K562 (cell line): ENCODE measurements at regions not wholly inside any gene's neighbourhood (a gene's known extent, or its start where the extent isn't known, plus 50 kb on each side); places are given as distances from the start of the nearest gene placed in this dataset.

Experiments used
- ATAC-seq: fragments of 200-7000 bp; cut with Tn5 transposase; 3 replicates; pipeline ENCODE4 v1.9.1; 2020; ENCODE audit warnings: moderate library complexity
- BruUV-seq: library from RNA; stranded (reverse); fragments of 400-500 nt; replicated peaks from 2 replicates; lab custom pipeline; 2021; lab: Mats Ljungman, UMichigan
- CTCF ChIA-PET: fragments of 300-600 bp; formaldehyde crosslinking; extraction: SDS; loops from one replicate; lab custom pipeline; 2021; ENCODE audit warnings: low intra/inter-chr PET ratio; lab: Yijun Ruan, JAX
- POLR2A ChIA-PET: fragments of 300-600, 350-650 bp; sonication (Branson Sonifier 250); formaldehyde crosslinking; extraction: SDS; loops from one replicate; lab custom pipeline; 2021; ENCODE audit warnings: antibody characterized with exemption, inconsistent platforms; lab: Yijun Ruan, JAX
- DNase-seq, 4 experiments: peaks; one replicate each; pipeline versions ENCODE4 v3.0.0 to v3.0.0-alpha.2; 2011 to 2018; ENCODE audit warnings: low spot score in 3 of 4, mixed read lengths in 3 of 4; ENCODE audit errors: extremely low read depth in 1 of 4
- FAIRE-seq: peaks from 2 replicates; lab custom pipeline; 2011; peaks lifted over from hg19 to GRCh38; lab: Jason Lieb, UNC
- H2AFZ ChIP-seq: 2 replicates; pipeline ENCODE4 v1.6.0; 2011; ENCODE audit warnings: low read depth, low read length, control low read depth, inconsistent platforms
- H3K27ac ChIP-seq: fragments of 200-600 bp; 3 replicates; pipeline ENCODE4 v1.8.0; 2011; ENCODE audit warnings: low read depth, mild to moderate bottlenecking, control low read depth, inconsistent platforms, low read length, moderate library complexity, mixed read lengths; ENCODE audit errors: extremely low read depth
- H3K27me3 ChIP-seq, 2 experiments: fragments of 300-600 bp in 1 of 2; 2 replicates in 1 of 2; 3 replicates in 1 of 2; pipeline versions ENCODE4 v1.6.0 to v1.8.0; 2011; ENCODE audit warnings: inconsistent platforms in 2 of 2, low read length in 2 of 2, mild to moderate bottlenecking in 1 of 2, mixed read lengths in 1 of 2, moderate library complexity in 1 of 2; ENCODE audit not compliant: control insufficient read depth in 2 of 2, insufficient read depth in 2 of 2
- H3K36me3 ChIP-seq: fragments of 300-600 bp; 3 replicates; pipeline ENCODE4 v1.8.0; 2011; ENCODE audit warnings: mild to moderate bottlenecking, low read length, inconsistent platforms; ENCODE audit not compliant: control insufficient read depth, insufficient read depth
- H3K4me1 ChIP-seq, 2 experiments: fragments of 200-600 bp in 1 of 2; replicated peaks in 1 of 2; 2 replicates in 1 of 2; 3 replicates in 1 of 2; pipeline versions ENCODE4 v1.5.1 to v1.8.0; 2011; ENCODE audit warnings: inconsistent platforms in 2 of 2, low read length in 2 of 2, mild to moderate bottlenecking in 1 of 2, mixed read lengths in 1 of 2, moderate library complexity in 1 of 2; ENCODE audit not compliant: control insufficient read depth in 2 of 2, insufficient read depth in 2 of 2
- H3K4me2 ChIP-seq: 2 replicates; pipeline ENCODE4 v1.6.1; 2011; ENCODE audit warnings: low read length, control low read depth, inconsistent platforms, mixed read lengths; ENCODE audit not compliant: insufficient read depth
- H3K4me3 ChIP-seq: fragments of 200-600 bp; sonication (generic), shearing (Covaris generic); 2 replicates; pipeline ENCODE4 v1.5.1; 2016; ENCODE audit warnings: control low read depth, inconsistent platforms
- H3K79me2 ChIP-seq: fragments of 200-600 bp; 3 replicates; pipeline ENCODE4 v1.8.0; 2011; ENCODE audit warnings: low read length, inconsistent platforms; ENCODE audit not compliant: control insufficient read depth, insufficient read depth
- H3K9ac ChIP-seq, 2 experiments: 2 replicates each; pipeline versions ENCODE4 v1.6.0 to v1.6.1; 2011; ENCODE audit warnings: low read depth in 2 of 2, low read length in 2 of 2, control low read depth in 1 of 2, inconsistent platforms in 1 of 2, mild to moderate bottlenecking in 1 of 2, mixed read lengths in 1 of 2; ENCODE audit not compliant: insufficient read depth in 1 of 2
- H3K9me1 ChIP-seq: one replicate; pipeline ENCODE4 v1.6.0; 2011; ENCODE audit warnings: inconsistent platforms, mild to moderate bottlenecking, low read length, moderate library complexity; ENCODE audit not compliant: control insufficient read depth, insufficient read depth
- H3K9me3 ChIP-seq: replicated peaks from 2 replicates; pipeline ENCODE4 v1.5.1; 2011; ENCODE audit warnings: low read depth, low read length, inconsistent platforms; ENCODE audit not compliant: control insufficient read depth, insufficient read depth
- H4K20me1 ChIP-seq: replicated peaks from 2 replicates; pipeline ENCODE4 v1.6.1; 2011; ENCODE audit warnings: low read length, inconsistent platforms, mixed read lengths; ENCODE audit not compliant: control insufficient read depth, insufficient read depth
- ADNP ChIP-seq: fragments of 200-800 bp; sonication (Bioruptor generic); IDR thresholded peaks from 2 replicates; pipeline ENCODE4 v1.6.1; 2016; ENCODE audit warnings: missing genetic modification characterization, missing compliant biosample characterization
- BCL6 ChIP-seq: fragments of 250-450 bp; sonication (Bioruptor Pico); IDR thresholded peaks from 2 replicates; pipeline ENCODE4 v1.4.0; 2020
- FOXJ2 ChIP-seq: fragments of 200-800 bp; sonication (Bioruptor generic); IDR thresholded peaks from 2 replicates; pipeline ENCODE4 v1.6.1; 2016; ENCODE audit warnings: missing genetic modification characterization, missing compliant biosample characterization
- HDGF ChIP-seq: fragments of 450-650 bp; IDR thresholded peaks from 2 replicates; pipeline ENCODE4 v1.6.1; 2016
- HMG20B ChIP-seq: fragments of 250-450 bp; sonication (Bioruptor Pico); IDR thresholded peaks from 2 replicates; pipeline ENCODE4 v1.5.0; 2021; ENCODE audit warnings: mild to moderate bottlenecking
- ILK ChIP-seq: fragments of 450-650 bp; IDR thresholded peaks from 2 replicates; pipeline ENCODE4 v1.6.1; 2016; ENCODE audit warnings: missing genetic modification characterization, low read depth, mild to moderate bottlenecking, missing compliant biosample characterization, moderate library complexity, borderline replicate concordance
- KAT2B ChIP-seq: IDR thresholded peaks from one replicate; pipeline ENCODE4 v1.6.1; 2012; ENCODE audit warnings: low read depth, mild to moderate bottlenecking, control low read depth, inconsistent platforms, low read length, moderate library complexity
- KAT7 ChIP-seq: sonication (generic); formaldehyde crosslinking; IDR thresholded peaks from 2 replicates; pipeline ENCODE4 v1.8.0; 2022; ENCODE audit warnings: missing genetic modification reagents, mild to moderate bottlenecking, borderline replicate concordance
- MCM3 ChIP-seq: fragments of 450-650 bp; IDR thresholded peaks from 2 replicates; pipeline ENCODE4 v1.6.1; 2016
- MXI1 ChIP-seq: IDR thresholded peaks from 2 replicates; pipeline ENCODE4 v1.6.1; 2011; ENCODE audit warnings: low read depth, mild to moderate bottlenecking, improper control_type of control experiment, low read length
- MYBL2 ChIP-seq, 2 experiments: fragments of 450-650 bp in 1 of 2; sonication (generic) in 1 of 2; formaldehyde crosslinking in 1 of 2; IDR thresholded peaks; 2 replicates each; pipeline versions ENCODE4 v1.6.1 to v1.8.1; 2017 to 2022; ENCODE audit warnings: borderline replicate concordance in 1 of 2, inconsistent platforms in 1 of 2, low read depth in 1 of 2, mild to moderate bottlenecking in 1 of 2, missing genetic modification reagents in 1 of 2, moderate library complexity in 1 of 2
- NFRKB ChIP-seq: fragments of 450-650 bp; IDR thresholded peaks from 2 replicates; pipeline ENCODE4 v1.6.1; 2016; ENCODE audit warnings: low read depth
- ZBTB49 ChIP-seq: sonication (generic); formaldehyde crosslinking; IDR thresholded peaks from 2 replicates; pipeline ENCODE4 v1.8.0; 2022; ENCODE audit warnings: missing genetic modification reagents, mild to moderate bottlenecking, borderline replicate concordance
- ZNF197 ChIP-seq: fragments of 200-800 bp; sonication (Bioruptor generic); IDR thresholded peaks from 2 replicates; pipeline ENCODE4 v1.6.1; 2016; ENCODE audit warnings: low read depth, missing genetic modification characterization, missing compliant biosample characterization
- ZNF316 ChIP-seq: fragments of 450-650 bp; IDR thresholded peaks from 2 replicates; pipeline ENCODE4 v1.6.1; 2016
- ZNF707 ChIP-seq: fragments of 250-450 bp; sonication (Bioruptor Pico); conservative IDR thresholded peaks from 2 replicates; pipeline ENCODE4 v1.8.0; 2022; ENCODE audit warnings: inconsistent platforms, mild to moderate bottlenecking, moderate library complexity
- ZNF830 ChIP-seq: fragments of 250-450 bp; sonication (Bioruptor Pico); IDR thresholded peaks from 2 replicates; pipeline ENCODE4 v1.5.0; 2021; ENCODE audit warnings: mild to moderate bottlenecking
- WGBS: fragments of 100-300 bp; shearing (Covaris generic); methylation state at CpG from one replicate; pipeline ENCODE4 v1.1.6; 2016; ENCODE audit warnings: low coverage, mixed read lengths; ENCODE audit not compliant: insufficient coverage; ENCODE audit errors: missing lambda C conversion rate; 5-methylcytosine and 5-hydroxymethylcytosine counted together
- in situ Hi-C: fragments of 300-500 bp; cut with MboI; formaldehyde crosslinking; loops from 4 replicates; pipeline ENCODE4 v1.15.0; 2018; ENCODE audit warnings: inconsistent platforms, mixed read lengths
- intact Hi-C: fragments of 100-400 bp; cut with micrococcal nuclease; formaldehyde crosslinking; loops from 2 replicates; pipeline ENCODE4 v1.14.2; 2022

- Histone ChIP-seq H3K4me2 (no peak overlapping the region), H2AFZ (no peak overlapping the region), H3K9ac (no peak overlapping the region), H3K27ac (no peak overlapping the region), H4K20me1 (no peaks in the 10 kb centered on the region), H3K36me3 (no peaks in the 10 kb centered on the region), H3K4me3 (no peak overlapping the region), H3K9me3 (no peaks in the 10 kb centered on the region), H3K79me2 (no peaks in the 10 kb centered on the region), H3K9me1 (no peaks in the 10 kb centered on the region), H3K4me1 (no peaks in the 10 kb centered on the region), H3K27me3 (no peaks in the 10 kb centered on the region)
- no peak for FAIRE-seq
- WGBS = 0% methylated on average over 1 of the region's 1 CpG
- no peak for ATAC-seq
- in situ Hi-C loops (no loop called here), intact Hi-C loops (no loop called here)
- POLR2A ChIA-PET = no interaction called here
- BruUV-seq = no TSS peak
- no peak for DNase-seq
- CTCF ChIA-PET = no interaction called here
- no peak for TF ChIP-seq ZNF707 (CRISPR knock-in tag)
- peak; percentile 14; the same call in 1 of the 2 replicates for TF ChIP-seq ZNF316
- no peak for TF ChIP-seq BCL6 (CRISPR knock-in tag)
- no peak for TF ChIP-seq ADNP (tag)
- TF ChIP-seq MXI1 = no peak
Measured at GRCh38 chrX:117053260-117053659, 590.5 kb upstream of the CT83 start.

GRCh38 chrX:117038918-117039440, 576.2 kb upstream of the CT83 start:
- Histone ChIP-seq H3K4me1 (no peaks in the 10 kb centered on the region), H3K4me3 (no peak overlapping the region), H3K79me2 (no peaks in the 10 kb centered on the region), H3K9me3 (no peaks in the 10 kb centered on the region), H4K20me1 (no peaks in the 10 kb centered on the region), H3K9me1 (no peaks in the 10 kb centered on the region), H3K27ac (no peak overlapping the region), H3K36me3 (no peaks in the 10 kb centered on the region), H2AFZ (no peak overlapping the region), H3K4me2 (no peak overlapping the region), H3K9ac (no peak overlapping the region), H3K27me3 (no peaks in the 10 kb centered on the region)
- in situ Hi-C loops (no loop called here), intact Hi-C loops (no loop called here)
- BruUV-seq = no TSS peak
- ChIA-PET POLR2A (no interaction called here), CTCF (no interaction called here)
- no peak for ATAC-seq
- DNase-seq = no peak
- WGBS = 0% methylated on average over 1 of the region's 1 CpG
- FAIRE-seq = no peak
- no peak for TF ChIP-seq KAT7 (CRISPR knock-in tag)
- no peak for TF ChIP-seq ZBTB49
- no peak for TF ChIP-seq MCM3
- TF ChIP-seq MYBL2 (IDR thresholded peaks at IDR 0.05; ENCODE audit: low read depth) = no peak
- TF ChIP-seq MYBL2 (CRISPR knock-in tag; IDR thresholded peaks at IDR 0.05; ENCODE audit: borderline replicate concordance) = no peak
- TF ChIP-seq ZNF830 (CRISPR knock-in tag) = no peak
- TF ChIP-seq FOXJ2 (tag) = no peak
- no peak for TF ChIP-seq ILK (tag)
- no peak for TF ChIP-seq HMG20B (CRISPR knock-in tag)
- TF ChIP-seq HDGF = no peak
- TF ChIP-seq ZNF197 (CRISPR knock-in tag) = no peak
- TF ChIP-seq NFRKB = no peak
- TF ChIP-seq KAT2B = no peak
